Ascending aorta (tissue), 2 donors: ENCODE measurements at regions not wholly inside any gene's neighbourhood (a gene's known extent, or its start where the extent isn't known, plus 50 kb on each side); places are given as distances from the start of the nearest gene placed in this dataset.

ENCODE experiments used
- DNase-seq, 2 donors: peaks; one replicate each; pipeline ENCODE4 v3.0.0-alpha.2; 2019; ENCODE audit warnings: low spot score in 2 of 2
- H3K27ac ChIP-seq, 2 donors: fragments of 200-600 bp; sonication (generic); one replicate each; pipeline ENCODE4 v1.5.1; 2016 to 2017; ENCODE audit warnings: mild to moderate bottlenecking in 1 of 2
- H3K27me3 ChIP-seq: fragments of 200-600 bp; sonication (generic); one replicate; pipeline ENCODE4 v1.5.1; 2017
- H3K36me3 ChIP-seq, 2 donors: fragments of 200-600 bp; sonication (generic); one replicate each; pipeline ENCODE4 v1.5.1; 2016
- H3K4me1 ChIP-seq, 2 donors: fragments of 200-600 bp; sonication (generic); one replicate each; pipeline ENCODE4 v1.5.1; 2016 to 2017; ENCODE audit warnings: mild to moderate bottlenecking in 1 of 2
- H3K4me3 ChIP-seq, 2 donors: fragments of 200-600 bp; sonication (generic); one replicate each; pipeline ENCODE4 v1.5.1; 2016 to 2017; ENCODE audit warnings: mild to moderate bottlenecking in 1 of 2
- H3K9me3 ChIP-seq, 2 donors: fragments of 200-600 bp; sonication (generic); one replicate each; pipeline ENCODE4 v1.5.1; 2016
- CTCF ChIP-seq, 3 experiments: fragments of 200-600 bp in 2 of 3; fragments of 450-650 bp in 1 of 3; sonication (generic) in 2 of 3; IDR thresholded peaks; one replicate each; pipeline ENCODE4 v1.5.1; 2016 to 2019; ENCODE audit warnings: antibody characterized with exemption in 3 of 3, mild to moderate bottlenecking in 1 of 3, moderate library complexity in 1 of 3
- intact Hi-C: fragments of 100-400 bp; cut with DNase I; formaldehyde crosslinking; loops from one replicate; pipeline ENCODE4 v1.15.1; 2023

- no peak for DNase-seq
- Histone ChIP-seq H3K4me3 (no peak overlapping the region), H3K36me3 (no peaks in the 10 kb centered on the region), H3K9me3 (no peaks in the 10 kb centered on the region), H3K27ac (no peak overlapping the region), H3K27me3 (no peaks in the 10 kb centered on the region), H3K4me1 (no peaks in the 10 kb centered on the region)
- no peak for TF ChIP-seq CTCF (IDR thresholded peaks at IDR 0.05)
- intact Hi-C loops = no loop called here
Measured at GRCh38 chr12:88351146-88351545, 209.0 kb downstream of the TMTC3 start.

- DNase-seq = no peak
- Histone ChIP-seq H3K27ac (no peak overlapping the region), H3K36me3 (no peaks in the 10 kb centered on the region), H3K9me3 (no peaks in the 10 kb centered on the region), H3K4me1 (no peaks in the 10 kb centered on the region), H3K4me3 (no peak overlapping the region), H3K27me3 (no peaks in the 10 kb centered on the region)
- intact Hi-C loops = no loop called here
- TF ChIP-seq CTCF (IDR thresholded peaks at IDR 0.05) = no peak
Measured at GRCh38 chr12:88354691-88355090, 212.6 kb downstream of the TMTC3 start.

GRCh38 chr12:88360343-88360742, 218.2 kb downstream of the TMTC3 start:
- Histone ChIP-seq H3K36me3 (no peaks in the 10 kb centered on the region), H3K27ac (no peak overlapping the region), H3K4me1 (no peaks in the 10 kb centered on the region), H3K4me3 (no peak overlapping the region), H3K27me3 (no peaks in the 10 kb centered on the region), H3K9me3 (no peaks in the 10 kb centered on the region)
- intact Hi-C loops = no loop called here
- TF ChIP-seq CTCF (IDR thresholded peaks at IDR 0.05) = no peak
- DNase-seq = no peak

GRCh38 chr12:88361493-88361892, 218.8 kb downstream of the KITLG start:
- Histone ChIP-seq H3K27ac (no peak overlapping the region), H3K36me3 (no peaks in the 10 kb centered on the region), H3K27me3 (no peaks in the 10 kb centered on the region), H3K4me1 (no peaks in the 10 kb centered on the region), H3K4me3 (no peak overlapping the region), H3K9me3 (no peaks in the 10 kb centered on the region)
- no peak for TF ChIP-seq CTCF (IDR thresholded peaks at IDR 0.05)
- intact Hi-C loops = no loop called here
- DNase-seq = no peak

GRCh38 chr12:88362439-88362838, 217.8 kb downstream of the KITLG start:
- no peak for TF ChIP-seq CTCF (IDR thresholded peaks at IDR 0.05)
- no peak overlapping the region for H3K27ac ChIP-seq
- no peak for DNase-seq

GRCh38 chr12:88365403-88365802, 214.9 kb downstream of the KITLG start:
- Histone ChIP-seq H3K27me3 (no peaks in the 10 kb centered on the region), H3K27ac (no peak overlapping the region), H3K9me3 (no peaks in the 10 kb centered on the region), H3K4me3 (no peak overlapping the region), H3K4me1 (no peaks in the 10 kb centered on the region), H3K36me3 (no peaks in the 10 kb centered on the region)
- DNase-seq = no peak
- TF ChIP-seq CTCF (IDR thresholded peaks at IDR 0.05) = no peak
- intact Hi-C loops = no loop called here

More at GRCh38 chr12:88362439-88362838, 217.8 kb downstream of the KITLG start:
- no peaks in the 10 kb centered on the region for H3K9me3 ChIP-seq
- H3K36me3 ChIP-seq = no peaks in the 10 kb centered on the region
- H3K4me3 ChIP-seq = no peak overlapping the region
- H3K4me1 ChIP-seq = no peaks in the 10 kb centered on the region
- intact Hi-C loops = no loop called here
- H3K27me3 ChIP-seq = no peaks in the 10 kb centered on the region
